ENCODE measurements at regions not wholly inside any gene's neighbourhood (a gene's known extent, or its start where the extent isn't known, plus 50 kb on each side); places are given as distances from the start of the nearest gene placed in this dataset.

DNA sequence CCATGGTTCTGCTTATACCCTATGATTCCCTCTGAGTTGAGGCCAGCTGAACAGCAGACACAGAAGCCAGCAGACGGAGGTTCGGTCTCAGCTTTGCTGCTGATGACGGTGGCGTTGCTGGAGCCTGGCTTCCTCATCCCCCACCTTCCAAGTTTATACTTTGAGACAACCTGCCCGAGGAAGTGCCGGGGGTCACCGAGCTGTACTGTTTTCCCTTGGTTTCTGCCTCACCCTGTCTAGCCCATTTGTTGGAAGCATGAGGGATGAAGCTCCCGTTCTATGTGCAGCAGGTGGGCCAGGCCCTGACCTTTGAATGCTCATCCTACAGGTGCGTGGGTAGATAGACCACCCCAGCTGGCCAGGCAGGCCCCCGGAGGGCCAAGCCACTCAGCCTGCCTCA lies 117.3 kb downstream of the MYCN start:
- TF ChIP-seq, protein P1, sequence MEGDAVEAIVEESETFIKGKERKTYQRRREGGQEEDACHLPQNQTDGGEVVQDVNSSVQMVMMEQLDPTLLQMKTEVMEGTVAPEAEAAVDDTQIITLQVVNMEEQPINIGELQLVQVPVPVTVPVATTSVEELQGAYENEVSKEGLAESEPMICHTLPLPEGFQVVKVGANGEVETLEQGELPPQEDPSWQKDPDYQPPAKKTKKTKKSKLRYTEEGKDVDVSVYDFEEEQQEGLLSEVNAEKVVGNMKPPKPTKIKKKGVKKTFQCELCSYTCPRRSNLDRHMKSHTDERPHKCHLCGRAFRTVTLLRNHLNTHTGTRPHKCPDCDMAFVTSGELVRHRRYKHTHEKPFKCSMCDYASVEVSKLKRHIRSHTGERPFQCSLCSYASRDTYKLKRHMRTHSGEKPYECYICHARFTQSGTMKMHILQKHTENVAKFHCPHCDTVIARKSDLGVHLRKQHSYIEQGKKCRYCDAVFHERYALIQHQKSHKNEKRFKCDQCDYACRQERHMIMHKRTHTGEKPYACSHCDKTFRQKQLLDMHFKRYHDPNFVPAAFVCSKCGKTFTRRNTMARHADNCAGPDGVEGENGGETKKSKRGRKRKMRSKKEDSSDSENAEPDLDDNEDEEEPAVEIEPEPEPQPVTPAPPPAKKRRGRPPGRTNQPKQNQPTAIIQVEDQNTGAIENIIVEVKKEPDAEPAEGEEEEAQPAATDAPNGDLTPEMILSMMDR (IDR thresholded peaks at IDR 0.05; ENCODE audit: poor library complexity, severe bottlenecking), result no peak
- TF ChIP-seq POLR2AphosphoS5 (IDR thresholded peaks at IDR 0.05) (no peak), EZH2 (IDR thresholded peaks at IDR 0.05; ENCODE audit: borderline replicate concordance, insufficient read depth, low read length, poor library complexity, severe bottlenecking) (no peak)
